H9 (cell line): ENCODE measurements at regions not wholly inside any gene's neighbourhood (a gene's known extent, or its start where the extent isn't known, plus 50 kb on each side); places are given as distances from the start of the nearest gene placed in this dataset.

Experiments used
- DNase-seq: peaks from one replicate; pipeline ENCODE4 v3.0.0-alpha.2; 2017
- H2AFZ ChIP-seq: one replicate; pipeline ENCODE4 v1.6.1; 2013; ENCODE audit warnings: mild to moderate bottlenecking, low read length, control low read depth, moderate library complexity
- H2AK5ac ChIP-seq: 2 replicates; pipeline ENCODE4 v1.6.1; 2013; ENCODE audit warnings: low read length, control low read depth, mixed read lengths; ENCODE audit not compliant: insufficient read length
- H2BK120ac ChIP-seq: one replicate; pipeline ENCODE4 v1.6.1; 2013; ENCODE audit warnings: low read depth, mild to moderate bottlenecking, low read length, control low read depth, inconsistent platforms; ENCODE audit not compliant: poor library complexity, severe bottlenecking
- H2BK12ac ChIP-seq: 2 replicates; pipeline ENCODE4 v1.6.1; 2013; ENCODE audit warnings: low read length, control low read depth, mixed read lengths, low read depth; ENCODE audit not compliant: insufficient read length
- H2BK15ac ChIP-seq: 2 replicates; pipeline ENCODE4 v1.6.1; 2013; ENCODE audit warnings: low read depth, low read length, control low read depth
- H2BK20ac ChIP-seq: one replicate; pipeline ENCODE4 v1.6.1; 2013; ENCODE audit warnings: low read depth, mild to moderate bottlenecking, low read length, control low read depth, inconsistent platforms; ENCODE audit not compliant: poor library complexity, severe bottlenecking
- H2BK5ac ChIP-seq: 2 replicates; pipeline ENCODE4 v1.6.1; 2013; ENCODE audit warnings: low read length, control low read depth, mixed read lengths; ENCODE audit not compliant: insufficient read length
- H3K14ac ChIP-seq: 2 replicates; pipeline ENCODE4 v1.6.1; 2013; ENCODE audit warnings: low read length, control low read depth; ENCODE audit not compliant: insufficient read depth
- H3K18ac ChIP-seq: 2 replicates; pipeline ENCODE4 v1.6.1; 2013; ENCODE audit warnings: low read depth, mild to moderate bottlenecking, mixed read lengths, low read length, control low read depth; ENCODE audit not compliant: insufficient read length
- H3K23ac ChIP-seq: 2 replicates; pipeline ENCODE4 v1.6.1; 2013; ENCODE audit warnings: low read length, control low read depth, mixed read lengths, low read depth; ENCODE audit not compliant: insufficient read length
- H3K23me2 ChIP-seq: 2 replicates; pipeline ENCODE4 v1.6.1; 2013; ENCODE audit warnings: low read depth, mild to moderate bottlenecking, mixed read lengths, low read length, control low read depth; ENCODE audit not compliant: insufficient read length, poor library complexity, severe bottlenecking
- H3K27ac ChIP-seq: 2 replicates; pipeline ENCODE4 v1.5.1; 2013; ENCODE audit warnings: low read length, control low read depth, mixed read lengths, low read depth; ENCODE audit not compliant: insufficient read length
- H3K27me3 ChIP-seq: 2 replicates; pipeline ENCODE4 v1.6.1; 2013; ENCODE audit warnings: low read length, control low read depth, inconsistent platforms; ENCODE audit not compliant: insufficient read depth
- H3K4ac ChIP-seq: 2 replicates; pipeline ENCODE4 v1.6.1; 2013; ENCODE audit warnings: low read depth, mild to moderate bottlenecking, control low read depth, inconsistent platforms, low read length, moderate library complexity
- H3K4me1 ChIP-seq: 2 replicates; pipeline ENCODE4 v1.6.1; 2013; ENCODE audit warnings: low read length, control low read depth, inconsistent platforms; ENCODE audit not compliant: insufficient read depth
- H3K4me2 ChIP-seq: 2 replicates; pipeline ENCODE4 v1.6.1; 2013; ENCODE audit warnings: low read length, control low read depth, mixed read lengths; ENCODE audit not compliant: insufficient read length, insufficient read depth
- H3K56ac ChIP-seq: 2 replicates; pipeline ENCODE4 v1.6.1; 2013; ENCODE audit warnings: low read depth, mild to moderate bottlenecking, mixed read lengths, low read length, control low read depth; ENCODE audit not compliant: insufficient read length
- H3K79me1 ChIP-seq: 2 replicates; pipeline ENCODE4 v1.6.1; 2013; ENCODE audit warnings: low read depth, mild to moderate bottlenecking, moderate library complexity, low read length, control low read depth, inconsistent platforms; ENCODE audit not compliant: insufficient read depth, poor library complexity, severe bottlenecking
- H3K79me2 ChIP-seq: 2 replicates; pipeline ENCODE4 v1.6.1; 2013; ENCODE audit warnings: low read length, control low read depth, inconsistent platforms; ENCODE audit not compliant: insufficient read depth
- H3K9ac ChIP-seq: 2 replicates; pipeline ENCODE4 v1.6.1; 2013; ENCODE audit warnings: low read length, control low read depth, mixed read lengths; ENCODE audit not compliant: insufficient read length; ENCODE audit errors: extremely low read depth
- H3K9me3 ChIP-seq: one replicate; pipeline ENCODE4 v1.6.1; 2013; ENCODE audit warnings: low read depth, low read length, inconsistent platforms; ENCODE audit not compliant: control insufficient read depth
- H3T11ph ChIP-seq: one replicate; pipeline ENCODE4 v1.6.1; 2013; ENCODE audit warnings: mild to moderate bottlenecking, low read length, control low read depth, inconsistent platforms
- H4K20me1 ChIP-seq: one replicate; pipeline ENCODE4 v1.6.1; 2013; ENCODE audit not compliant: control insufficient read depth, insufficient read length, insufficient read depth
- H4K5ac ChIP-seq: 2 replicates; pipeline ENCODE4 v1.6.1; 2013; ENCODE audit warnings: low read depth, mild to moderate bottlenecking, mixed read lengths, low read length, control low read depth; ENCODE audit not compliant: insufficient read length
- H4K8ac ChIP-seq: replicated peaks from 2 replicates; pipeline ENCODE4 v1.6.1; 2013; ENCODE audit warnings: low read length, control low read depth, mixed read lengths, low read depth; ENCODE audit not compliant: insufficient read length
- H4K91ac ChIP-seq: 2 replicates; pipeline ENCODE4 v1.6.1; 2013; ENCODE audit warnings: low read depth, mild to moderate bottlenecking, moderate library complexity, mixed read lengths, low read length, control low read depth; ENCODE audit not compliant: insufficient read length
- H3K27ac Mint-ChIP-seq, 3 experiments: 2 replicates in 2 of 3; 3 replicates in 1 of 3; pipeline ENCODE4 v1.8.0; 2020 to 2021; ENCODE audit warnings: mixed read lengths in 3 of 3, mild to moderate bottlenecking in 1 of 3, moderate library complexity in 1 of 3
- H3K27me3 Mint-ChIP-seq: 2 replicates; pipeline ENCODE4 v1.8.0; 2021; ENCODE audit warnings: low read depth, mild to moderate bottlenecking, moderate library complexity, mixed read lengths
- H3K36me3 Mint-ChIP-seq, 3 experiments: 2 replicates in 2 of 3; 3 replicates in 1 of 3; pipeline ENCODE4 v1.8.0; 2020 to 2021; ENCODE audit warnings: low read depth in 3 of 3, mixed read lengths in 3 of 3; ENCODE audit not compliant: insufficient read depth in 1 of 3
- H3K4me1 Mint-ChIP-seq, 2 experiments: 2 replicates each; pipeline ENCODE4 v1.8.0; 2020; ENCODE audit warnings: mixed read lengths in 2 of 2
- H3K4me3 Mint-ChIP-seq, 2 experiments: 2 replicates in 1 of 2; 3 replicates in 1 of 2; pipeline ENCODE4 v1.8.0; 2020 to 2021; ENCODE audit warnings: mild to moderate bottlenecking in 2 of 2, mixed read lengths in 2 of 2, moderate library complexity in 1 of 2
- H3K9me3 Mint-ChIP-seq, 2 experiments: 2 replicates in 1 of 2; 3 replicates in 1 of 2; pipeline ENCODE4 v1.8.0; 2020; ENCODE audit warnings: mild to moderate bottlenecking in 2 of 2, mixed read lengths in 2 of 2, moderate library complexity in 1 of 2
- CTCF ChIP-seq: fragments of 200-600 bp; sonication (generic); conservative IDR thresholded peaks from 3 replicates; pipeline ENCODE4 v1.8.0; 2021; ENCODE audit warnings: antibody characterized with exemption, mild to moderate bottlenecking
- WGBS: extraction: QIAGEN DNeasy Blood & Tissue Kit; methylation state at CpG from one replicate; pipeline ENCODE4 v1.1.7; 2013; ENCODE audit warnings: missing lambda C conversion rate, low lambda C conversion rate, mixed read lengths; ENCODE audit not compliant: insufficient read length; ENCODE audit errors: extremely low coverage; 5-methylcytosine and 5-hydroxymethylcytosine counted together

- Histone ChIP-seq H2BK15ac (no peak overlapping the region), H3K18ac (no peak overlapping the region), H2BK12ac (no peak overlapping the region), H4K5ac (no peak overlapping the region), H2AFZ (no peak overlapping the region), H4K8ac (no peak overlapping the region), H4K20me1 (no peaks in the 10 kb centered on the region), H3K9ac (no peak overlapping the region), H3K27ac (no peak overlapping the region), H2BK5ac (no peak overlapping the region), H3K27me3 (no peaks in the 10 kb centered on the region), H3K14ac (no peak overlapping the region), H3K4me2 (no peak overlapping the region), H3K9me3 (no peaks in the 10 kb centered on the region), H3K79me1 (no peaks in the 10 kb centered on the region), H3K56ac (no peak overlapping the region), H3T11ph (no peak overlapping the region), H3K4me1 (no peaks in the 10 kb centered on the region), H4K91ac (no peak overlapping the region), H2BK120ac (no peak overlapping the region), H3K4ac (no peak overlapping the region), H2AK5ac (no peak overlapping the region), H2BK20ac (no peak overlapping the region), H3K23me2 (no peaks in the 10 kb centered on the region), H3K79me2 (no peaks in the 10 kb centered on the region), H3K23ac (no peak overlapping the region)
- DNase-seq, result no peak
- no peak overlapping the region for H3K27ac Mint-ChIP-seq
- no peaks in the 10 kb centered on the region for H3K27me3 Mint-ChIP-seq
- H3K9me3 Mint-ChIP-seq, result no peaks in the 10 kb centered on the region; a peak in 1 of 5 replicates
- peaks cover 15 to 18% of the 10 kb centered on the region in 2 experiments for H3K4me1 Mint-ChIP-seq
- H3K36me3 Mint-ChIP-seq, result no peaks in the 10 kb centered on the region
- no CpG with 5 or more reads among the region's 8 CpGs for WGBS
- no peak overlapping the region for H3K4me3 Mint-ChIP-seq
- no peak for TF ChIP-seq CTCF
Observed at GRCh38 chr5:103397739-103398581, 139.4 kb downstream of the MACIR start.
